ENCODE measurements at regions not wholly inside any gene's neighbourhood (a gene's known extent, or its start where the extent isn't known, plus 50 kb on each side); places are given as distances from the start of the nearest gene placed in this dataset.

DNA sequence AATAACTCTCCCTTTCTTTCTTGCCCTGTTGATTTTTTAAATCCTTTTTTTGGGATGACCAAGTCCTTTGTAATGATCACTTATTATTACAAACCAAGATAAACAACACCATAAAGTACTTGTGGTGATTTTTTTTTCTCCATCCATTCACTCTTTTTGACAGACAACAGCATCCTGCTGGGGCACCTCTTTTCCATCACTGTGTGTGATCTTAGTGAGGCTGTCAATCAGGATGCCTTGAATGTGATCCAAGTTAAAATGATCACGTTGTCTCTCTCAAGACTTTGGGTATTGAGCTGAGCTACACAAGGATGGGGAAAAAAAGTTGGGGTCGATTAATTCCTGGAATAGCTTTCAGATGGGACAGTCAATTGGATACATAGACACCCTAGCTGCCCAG, 73.6 kb upstream of the PPP2R2B start:
- no peaks in the 10 kb centered on the region for H3K79me2 ChIP-seq (ENCODE audit: control insufficient read depth, insufficient read depth, low read length)
- no peak for DNase-seq (ENCODE audit: low read depth, low spot score)
- no peaks in the 10 kb centered on the region for H3K9me1 ChIP-seq (replicated peaks; ENCODE audit: control insufficient read depth, extremely low read depth, insufficient read depth, low read length)
- H3K4me3 ChIP-seq (replicated peaks in 1 of 3; ENCODE audit: insufficient read depth in 1 of 3, low read depth in 1 of 3, low read length in 3 of 3) = no peak overlapping the region
- intact Hi-C loops (cut with micrococcal nuclease) (no loop called here), dilution Hi-C loops (cut with MboI; ENCODE audit: extremely low pct_ligation_motif_present, low sequenced_read_pairs) (no loop called here)
- H3K27ac ChIP-seq (ENCODE audit: insufficient read depth, low read depth, low read length) = no peak overlapping the region
- H3K27me3 ChIP-seq (ENCODE audit: control insufficient read depth in 2 of 2, insufficient read depth in 2 of 2, low read length in 2 of 2) = no peaks in the 10 kb centered on the region
- H3K4me2 ChIP-seq (ENCODE audit: insufficient read depth, low read length) = no peak overlapping the region
- ChIA-PET CTCF (interaction anchor here (2.0 kb wide), 1 partner anchor 14 kb away, joined by 7 read pairs; no protein-coding TSS in a partner anchor), POLR2A (no interaction called here)
- H3K4me1 ChIP-seq (ENCODE audit: control insufficient read depth, extremely low read depth, insufficient read depth, low read length) = no peaks in the 10 kb centered on the region
- FAIRE-seq = no peak
- no peaks in the 10 kb centered on the region for H3K9me3 ChIP-seq (replicated peaks; ENCODE audit: control insufficient read depth, insufficient read depth, low read length)
- no TSS peak for BruUV-seq (replicated peaks)
- H2AFZ ChIP-seq (ENCODE audit: low read depth, low read length) = no peak overlapping the region
- TF ChIP-seq FOS (IDR thresholded peaks at IDR 0.05; ENCODE audit: borderline replicate concordance, insufficient read depth, low read length) = no peak
- TF ChIP-seq EZH2 (IDR thresholded peaks at IDR 0.05; ENCODE audit: borderline replicate concordance, low read depth, low read length, severe bottlenecking) = no peak
- no peak for TF ChIP-seq CTCF (IDR thresholded peaks at IDR 0.05; ENCODE audit: extremely low read depth in 1 of 2, insufficient read depth in 1 of 2, low read depth in 1 of 2, low read length in 2 of 2)
- TF ChIP-seq, protein P1, sequence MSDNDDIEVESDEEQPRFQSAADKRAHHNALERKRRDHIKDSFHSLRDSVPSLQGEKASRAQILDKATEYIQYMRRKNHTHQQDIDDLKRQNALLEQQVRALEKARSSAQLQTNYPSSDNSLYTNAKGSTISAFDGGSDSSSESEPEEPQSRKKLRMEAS (IDR thresholded peaks at IDR 0.05; ENCODE audit: insufficient read depth, insufficient read length) = no peak
- TF ChIP-seq GATA2 (IDR thresholded peaks at IDR 0.05; ENCODE audit: insufficient read depth, insufficient read length, low read depth, low read length) = no peak
- no peak for TF ChIP-seq POLR2AphosphoS5 (IDR thresholded peaks at IDR 0.05; ENCODE audit: insufficient read depth, low read depth, low read length)
- no peak for TF ChIP-seq JUN (IDR thresholded peaks at IDR 0.05; ENCODE audit: borderline replicate concordance, insufficient read depth, insufficient read length, low read depth)
- no peak for TF ChIP-seq POLR2A (IDR thresholded peaks at IDR 0.05; ENCODE audit: low read depth, low read length)
- no peaks in the 10 kb centered on the region for H3K36me3 ChIP-seq (ENCODE audit: control insufficient read depth in 2 of 2, extremely low read depth in 1 of 2, insufficient read depth in 2 of 2, low read length in 2 of 2)
- H4K20me1 ChIP-seq (replicated peaks; ENCODE audit: control insufficient read depth, extremely low read depth, insufficient read depth, low read length) = no peaks in the 10 kb centered on the region
- no peak overlapping the region for H3K9ac ChIP-seq (replicated peaks; ENCODE audit: extremely low read depth, insufficient read depth, low read length)

Measured in endothelial cell of umbilical vein (primary cell).